ENCODE measurements at regions not wholly inside any gene's neighbourhood (a gene's known extent, or its start where the extent isn't known, plus 50 kb on each side); places are given as distances from the start of the nearest gene placed in this dataset.

DNA sequence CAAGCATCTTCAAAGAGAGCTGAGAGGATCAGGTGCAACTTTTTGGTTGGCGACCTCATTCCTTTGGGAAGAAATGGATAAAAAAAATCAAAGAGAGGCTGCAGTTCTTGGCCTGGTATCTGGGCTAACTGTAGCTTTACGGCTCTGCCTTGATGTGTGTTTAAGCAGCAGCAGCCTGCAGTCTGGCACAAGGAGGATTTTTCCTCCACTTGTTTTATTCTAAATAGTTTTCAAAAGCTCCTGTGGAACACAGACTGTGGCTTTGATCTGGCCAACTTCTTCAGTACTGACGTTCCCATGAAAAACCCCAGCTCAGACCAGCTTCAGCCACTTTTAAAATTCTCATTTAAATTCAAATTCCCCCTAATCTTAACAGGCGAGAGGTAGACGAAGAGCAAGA is 137.3 kb downstream of the HDGFL1 start:
- DNase-seq (no peak), ATAC-seq (ENCODE audit: insufficient read depth, low FRiP score) (no peak)
- Histone ChIP-seq H3K9me3 (ENCODE audit: control insufficient read depth in 4 of 4, insufficient read depth in 3 of 4, low read length in 3 of 4) (no peaks in the 10 kb centered on the region), H3K4me1 (ENCODE audit: control insufficient read depth in 5 of 5, insufficient read depth in 5 of 5, low read length in 5 of 5) (peaks cover 0 to 2% (median 0%) of the 10 kb centered on the region in 5 donors), H3K27me3 (ENCODE audit: control insufficient read depth in 3 of 3, insufficient read depth in 3 of 3, low read length in 2 of 3) (no peaks in the 10 kb centered on the region), H3K27ac (ENCODE audit: low read depth in 1 of 2, low read length in 1 of 2) (no peak overlapping the region), H3K4me3 (no peak overlapping the region), H3K36me3 (ENCODE audit: control insufficient read depth in 4 of 4, insufficient read depth in 4 of 4, low read length in 4 of 4) (no peaks in the 10 kb centered on the region), H3K9ac (ENCODE audit: insufficient read depth in 1 of 2, low read length in 2 of 2) (no peak overlapping the region)
- TF ChIP-seq, protein P1, sequence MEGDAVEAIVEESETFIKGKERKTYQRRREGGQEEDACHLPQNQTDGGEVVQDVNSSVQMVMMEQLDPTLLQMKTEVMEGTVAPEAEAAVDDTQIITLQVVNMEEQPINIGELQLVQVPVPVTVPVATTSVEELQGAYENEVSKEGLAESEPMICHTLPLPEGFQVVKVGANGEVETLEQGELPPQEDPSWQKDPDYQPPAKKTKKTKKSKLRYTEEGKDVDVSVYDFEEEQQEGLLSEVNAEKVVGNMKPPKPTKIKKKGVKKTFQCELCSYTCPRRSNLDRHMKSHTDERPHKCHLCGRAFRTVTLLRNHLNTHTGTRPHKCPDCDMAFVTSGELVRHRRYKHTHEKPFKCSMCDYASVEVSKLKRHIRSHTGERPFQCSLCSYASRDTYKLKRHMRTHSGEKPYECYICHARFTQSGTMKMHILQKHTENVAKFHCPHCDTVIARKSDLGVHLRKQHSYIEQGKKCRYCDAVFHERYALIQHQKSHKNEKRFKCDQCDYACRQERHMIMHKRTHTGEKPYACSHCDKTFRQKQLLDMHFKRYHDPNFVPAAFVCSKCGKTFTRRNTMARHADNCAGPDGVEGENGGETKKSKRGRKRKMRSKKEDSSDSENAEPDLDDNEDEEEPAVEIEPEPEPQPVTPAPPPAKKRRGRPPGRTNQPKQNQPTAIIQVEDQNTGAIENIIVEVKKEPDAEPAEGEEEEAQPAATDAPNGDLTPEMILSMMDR (IDR thresholded peaks at IDR 0.05; ENCODE audit: control extremely low read depth, extremely low read depth), result no peak
- WGBS, 2 donors, result 81 to 87% methylated on average over 5 of the region's 5 CpGs

GRCh38 chr6:22708469-22708868 is 139.1 kb downstream of the HDGFL1 start:
- H3K4me3 ChIP-seq, result no peak overlapping the region
- ATAC-seq (ENCODE audit: insufficient read depth, low FRiP score), result no peak

DNA sequence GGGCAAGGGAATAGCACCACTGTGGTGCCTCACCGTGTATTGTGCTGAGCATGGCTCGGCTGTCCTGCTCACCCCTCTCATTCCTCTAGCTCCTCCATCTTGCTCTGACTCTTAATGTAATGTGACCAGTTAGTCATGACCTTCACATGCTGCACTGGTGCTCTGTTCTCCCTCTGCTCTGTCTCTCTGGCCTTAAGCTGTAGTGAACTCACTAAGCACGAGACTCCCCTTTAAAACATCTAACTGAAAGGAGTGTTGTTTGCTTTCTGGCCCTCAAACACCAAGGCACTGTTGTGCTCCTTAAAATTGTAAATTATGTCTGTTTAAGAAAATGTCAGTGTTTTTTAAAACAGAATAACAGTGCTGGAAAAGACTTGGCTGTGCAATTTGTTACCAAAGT is 140.4 kb downstream of the HDGFL1 start:
- Histone ChIP-seq H3K27ac (ENCODE audit: low read depth in 1 of 2, low read length in 1 of 2) (no peak overlapping the region), H3K4me1 (ENCODE audit: control insufficient read depth in 5 of 5, insufficient read depth in 5 of 5, low read length in 5 of 5) (peaks cover 0 to 2% (median 0%) of the 10 kb centered on the region in 5 donors), H3K36me3 (ENCODE audit: control insufficient read depth in 4 of 4, insufficient read depth in 4 of 4, low read length in 4 of 4) (no peaks in the 10 kb centered on the region), H3K9me3 (ENCODE audit: control insufficient read depth in 4 of 4, insufficient read depth in 3 of 4, low read length in 3 of 4) (no peaks in the 10 kb centered on the region), H3K4me3 (no peak overlapping the region), H3K27me3 (ENCODE audit: control insufficient read depth in 3 of 3, insufficient read depth in 3 of 3, low read length in 2 of 3) (no peaks in the 10 kb centered on the region), H3K9ac (ENCODE audit: insufficient read depth in 1 of 2, low read length in 2 of 2) (no peak overlapping the region)
- TF ChIP-seq, protein P1 (IDR thresholded peaks at IDR 0.05; ENCODE audit: control extremely low read depth, extremely low read depth), result no peak
- WGBS, 2 donors, result 88% methylated on average over 3 of the region's 3 CpGs
- ATAC-seq (ENCODE audit: insufficient read depth, low FRiP score), result no peak
- DNase-seq, result no peak

More at GRCh38 chr6:22708469-22708868, 139.1 kb downstream of the HDGFL1 start:
- Histone ChIP-seq H3K9ac (ENCODE audit: insufficient read depth in 1 of 2, low read length in 2 of 2) (no peak overlapping the region), H3K27ac (ENCODE audit: low read depth in 1 of 2, low read length in 1 of 2) (no peak overlapping the region), H3K9me3 (ENCODE audit: control insufficient read depth in 4 of 4, insufficient read depth in 3 of 4, low read length in 3 of 4) (no peaks in the 10 kb centered on the region), H3K27me3 (ENCODE audit: control insufficient read depth in 3 of 3, insufficient read depth in 3 of 3, low read length in 2 of 3) (no peaks in the 10 kb centered on the region), H3K36me3 (ENCODE audit: control insufficient read depth in 4 of 4, insufficient read depth in 4 of 4, low read length in 4 of 4) (no peaks in the 10 kb centered on the region), H3K4me1 (ENCODE audit: control insufficient read depth in 5 of 5, insufficient read depth in 5 of 5, low read length in 5 of 5) (peaks cover 0 to 2% (median 0%) of the 10 kb centered on the region in 5 donors)
- 93 to 97% methylated on average over 2 of the region's 2 CpGs for WGBS, 2 donors
- TF ChIP-seq, protein P1 (IDR thresholded peaks at IDR 0.05; ENCODE audit: control extremely low read depth, extremely low read depth), result no peak
- no peak for DNase-seq

DNA sequence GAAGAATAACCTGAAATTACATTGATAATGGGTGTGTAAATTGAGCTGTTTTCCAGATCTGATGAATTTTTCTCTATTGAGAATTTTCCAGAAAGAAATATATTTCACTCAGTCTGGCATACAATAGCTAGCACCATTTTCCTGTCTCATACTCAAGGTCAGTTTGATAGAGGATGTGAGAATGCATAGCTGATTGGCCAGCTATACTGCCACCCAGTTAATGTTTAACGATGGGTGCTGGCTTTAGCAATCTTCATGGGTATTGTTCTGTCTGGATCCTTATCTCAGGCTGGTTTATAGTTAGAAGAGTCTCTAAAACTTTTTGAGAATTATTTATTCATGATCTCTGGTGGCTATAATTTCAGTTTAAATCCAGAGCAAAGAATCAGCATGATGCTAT is 147.4 kb downstream of the HDGFL1 start:
- TF ChIP-seq, protein P1 (IDR thresholded peaks at IDR 0.05; ENCODE audit: control extremely low read depth, extremely low read depth), result no peak
- ATAC-seq (ENCODE audit: insufficient read depth, low FRiP score) (no peak), DNase-seq (no peak)
- H3K27me3 ChIP-seq (ENCODE audit: control insufficient read depth in 3 of 3, insufficient read depth in 3 of 3, low read length in 2 of 3), result no peaks in the 10 kb centered on the region
- H3K36me3 ChIP-seq (ENCODE audit: control insufficient read depth in 4 of 4, insufficient read depth in 4 of 4, low read length in 4 of 4), result no peaks in the 10 kb centered on the region
- no peak overlapping the region for H3K9ac ChIP-seq (ENCODE audit: insufficient read depth in 1 of 2, low read length in 2 of 2)
- H3K9me3 ChIP-seq (ENCODE audit: control insufficient read depth in 4 of 4, insufficient read depth in 3 of 4, low read length in 3 of 4), result no peaks in the 10 kb centered on the region
- H3K27ac ChIP-seq (ENCODE audit: low read depth in 1 of 2, low read length in 1 of 2), result no peak overlapping the region
- WGBS, 2 donors, result 56 to 83% methylated on average over 1 of the region's 1 CpG
- H3K4me3 ChIP-seq, result no peak overlapping the region
- peaks cover 0 to 6% (median 0%) of the 10 kb centered on the region in 5 donors for H3K4me1 ChIP-seq (ENCODE audit: control insufficient read depth in 5 of 5, insufficient read depth in 5 of 5, low read length in 5 of 5)

All from lung (tissue), 11 donors.